ENCODE measurements at regions not wholly inside any gene's neighbourhood (a gene's known extent, or its start where the extent isn't known, plus 50 kb on each side); places are given as distances from the start of the nearest gene placed in this dataset.
A peak's percentile ranks its signal among the peaks of the same experiment; 100 is the strongest.
"Not testable (repeated sequence)": the region's sequence is repeated elsewhere in the genome, so short reads cannot be mapped to it uniquely, and the experiment has no call there.

DNA sequence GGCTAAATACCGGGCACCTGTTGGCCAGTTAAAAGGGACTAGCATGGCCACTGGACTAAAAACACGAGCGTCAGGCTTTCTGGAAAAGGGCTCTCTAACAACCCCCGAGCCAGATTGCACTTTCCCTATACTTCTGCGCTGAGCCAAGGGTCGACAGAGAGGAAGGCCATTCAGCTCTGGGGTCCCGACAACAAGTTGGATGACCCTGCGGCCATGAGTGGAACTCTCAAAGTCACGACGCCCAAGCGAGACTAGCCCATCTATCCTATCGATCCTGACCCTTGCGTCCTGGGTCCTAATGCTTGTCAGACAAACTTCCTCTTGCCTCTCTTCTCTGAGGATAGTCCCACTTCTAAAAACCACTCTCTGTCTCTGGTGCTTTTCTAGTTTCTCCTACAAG is 99.9 kb upstream of the PRDX6 start:
- no peak overlapping the region for H3K4me3 ChIP-seq (replicated peaks; ENCODE audit: low read depth, low read length)
- no peak for DNase-seq (ENCODE audit: low read depth)
- TF ChIP-seq, protein P1, sequence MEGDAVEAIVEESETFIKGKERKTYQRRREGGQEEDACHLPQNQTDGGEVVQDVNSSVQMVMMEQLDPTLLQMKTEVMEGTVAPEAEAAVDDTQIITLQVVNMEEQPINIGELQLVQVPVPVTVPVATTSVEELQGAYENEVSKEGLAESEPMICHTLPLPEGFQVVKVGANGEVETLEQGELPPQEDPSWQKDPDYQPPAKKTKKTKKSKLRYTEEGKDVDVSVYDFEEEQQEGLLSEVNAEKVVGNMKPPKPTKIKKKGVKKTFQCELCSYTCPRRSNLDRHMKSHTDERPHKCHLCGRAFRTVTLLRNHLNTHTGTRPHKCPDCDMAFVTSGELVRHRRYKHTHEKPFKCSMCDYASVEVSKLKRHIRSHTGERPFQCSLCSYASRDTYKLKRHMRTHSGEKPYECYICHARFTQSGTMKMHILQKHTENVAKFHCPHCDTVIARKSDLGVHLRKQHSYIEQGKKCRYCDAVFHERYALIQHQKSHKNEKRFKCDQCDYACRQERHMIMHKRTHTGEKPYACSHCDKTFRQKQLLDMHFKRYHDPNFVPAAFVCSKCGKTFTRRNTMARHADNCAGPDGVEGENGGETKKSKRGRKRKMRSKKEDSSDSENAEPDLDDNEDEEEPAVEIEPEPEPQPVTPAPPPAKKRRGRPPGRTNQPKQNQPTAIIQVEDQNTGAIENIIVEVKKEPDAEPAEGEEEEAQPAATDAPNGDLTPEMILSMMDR (IDR thresholded peaks at IDR 0.05; ENCODE audit: low read length, missing control alignments), result no peak

DNA sequence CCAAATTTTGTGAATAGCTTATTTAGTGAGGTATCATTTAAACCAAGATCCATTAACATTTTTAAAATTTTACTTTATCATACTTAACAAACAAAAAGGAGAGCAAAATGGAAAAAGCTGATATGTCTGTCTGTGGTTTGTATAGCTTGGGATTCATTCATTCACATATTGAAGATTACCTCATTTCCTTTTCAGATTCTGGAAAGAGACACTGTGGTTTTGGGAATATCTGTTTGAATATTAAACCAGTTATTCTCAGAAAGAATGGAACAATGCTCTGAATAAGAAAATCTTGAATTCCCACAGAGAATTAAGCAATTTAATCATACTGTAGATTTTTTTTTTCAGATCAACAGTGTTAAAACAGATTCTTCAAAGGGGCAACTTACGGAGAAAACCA is 93.8 kb upstream of the PRDX6 start:
- TF ChIP-seq, protein P1 (IDR thresholded peaks at IDR 0.05; ENCODE audit: low read length, missing control alignments), result no peak
- H3K4me3 ChIP-seq (replicated peaks; ENCODE audit: low read depth, low read length), result no peak overlapping the region
- DNase-seq (ENCODE audit: low read depth), result peak; percentile 39

DNA sequence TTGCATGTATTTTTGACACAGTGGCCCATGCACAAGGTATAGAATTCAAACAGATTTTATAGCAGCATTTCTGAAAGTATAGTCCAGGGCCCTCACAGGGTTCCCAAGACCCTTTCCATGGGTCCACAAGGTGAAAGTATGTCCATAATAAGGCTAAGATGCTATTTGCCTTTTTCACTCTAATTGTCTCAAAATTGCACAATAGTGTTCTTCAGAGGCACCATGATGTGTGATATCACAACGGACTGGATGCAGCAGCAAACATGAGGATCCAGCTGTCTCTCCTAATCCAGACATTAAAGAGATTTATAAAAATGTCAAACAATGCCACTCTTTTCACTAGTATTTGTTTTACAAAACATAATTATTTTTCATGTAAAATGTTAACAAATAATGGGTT is 88.8 kb upstream of the PRDX6 start:
- no peak for DNase-seq (ENCODE audit: low read depth)

GRCh38 chr1:173392895-173393658 is 84.1 kb upstream of the PRDX6 start:
- TF ChIP-seq, protein P1 (IDR thresholded peaks at IDR 0.05; ENCODE audit: low read length, missing control alignments), result no peak
- no peak overlapping the region for H3K4me3 ChIP-seq (replicated peaks; ENCODE audit: low read depth, low read length)
- DNase-seq (ENCODE audit: low read depth), result peak; percentile 91

More for the DNA sequence above, 88.8 kb upstream of the PRDX6 start:
- H3K4me3 ChIP-seq (replicated peaks; ENCODE audit: low read depth, low read length), result no peak overlapping the region
- TF ChIP-seq, protein P1 (IDR thresholded peaks at IDR 0.05; ENCODE audit: low read length, missing control alignments), result no peak

DNA sequence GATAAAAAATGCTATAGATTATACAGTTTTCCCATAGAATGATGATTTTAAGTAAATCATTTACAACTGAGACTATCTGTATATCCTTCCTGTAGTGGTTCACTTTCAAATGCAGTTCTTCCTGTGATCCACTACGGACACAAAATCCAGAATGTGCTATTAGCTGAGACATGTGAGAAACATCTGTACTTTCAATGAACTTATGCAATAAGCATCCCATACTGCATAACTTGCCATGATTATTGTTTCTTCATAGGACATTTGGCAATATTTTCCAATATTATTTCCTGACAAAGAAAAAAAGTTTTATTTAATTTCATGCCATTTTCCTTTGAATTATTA is 83.5 kb upstream of the PRDX6 start:
- TF ChIP-seq, protein P1 (IDR thresholded peaks at IDR 0.05; ENCODE audit: low read length, missing control alignments), result no peak
- DNase-seq (ENCODE audit: low read depth), result peak; percentile 91
- no peak overlapping the region for H3K4me3 ChIP-seq (replicated peaks; ENCODE audit: low read depth, low read length)

- DNase-seq (ENCODE audit: low read depth); H3K4me3 ChIP-seq (replicated peaks; ENCODE audit: low read depth, low read length): not testable (repeated sequence)
Measured at GRCh38 chr1:173394813-173395212, 82.3 kb upstream of the PRDX6 start.

DNA sequence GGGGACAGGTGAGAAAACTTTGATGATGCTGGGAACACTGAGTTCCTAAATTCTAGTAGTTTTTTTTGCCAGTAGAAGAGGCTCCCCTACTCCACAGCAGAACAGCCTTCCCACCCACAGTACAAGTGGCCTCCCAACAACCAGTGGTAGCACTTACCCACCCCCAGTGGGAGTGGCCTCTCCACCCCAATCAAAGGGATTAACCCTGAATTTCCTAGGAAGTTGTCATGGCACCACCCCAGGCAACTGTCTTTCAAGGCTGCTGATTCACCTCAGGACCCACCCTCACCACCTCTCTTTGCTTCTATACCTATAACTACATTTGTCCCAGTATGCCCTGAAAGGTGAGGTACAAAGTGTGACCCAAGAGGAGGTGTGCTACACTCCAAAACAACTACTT is 81.4 kb upstream of the PRDX6 start:
- TF ChIP-seq, protein P1 (IDR thresholded peaks at IDR 0.05; ENCODE audit: low read length, missing control alignments), result no peak
- DNase-seq (ENCODE audit: low read depth), result no peak
- H3K4me3 ChIP-seq (replicated peaks; ENCODE audit: low read depth, low read length), result no peak overlapping the region

All from fibroblast of pulmonary artery (primary cell).